Embryonic facial prominence (tissue), 1 donor: ENCODE measurements at regions not wholly inside any gene's neighbourhood (a gene's known extent, or its start where the extent isn't known, plus 50 kb on each side); places are given as distances from the start of the nearest gene placed in this dataset.
"Not testable (repeated sequence)": the region's sequence is repeated elsewhere in the genome, so short reads cannot be mapped to it uniquely, and the experiment has no call there.

Source experiments
- DNase-seq: peaks from one replicate; pipeline ENCODE4 v3.0.0-alpha.2; 2016; ENCODE audit errors: extremely low spot score

DNA sequence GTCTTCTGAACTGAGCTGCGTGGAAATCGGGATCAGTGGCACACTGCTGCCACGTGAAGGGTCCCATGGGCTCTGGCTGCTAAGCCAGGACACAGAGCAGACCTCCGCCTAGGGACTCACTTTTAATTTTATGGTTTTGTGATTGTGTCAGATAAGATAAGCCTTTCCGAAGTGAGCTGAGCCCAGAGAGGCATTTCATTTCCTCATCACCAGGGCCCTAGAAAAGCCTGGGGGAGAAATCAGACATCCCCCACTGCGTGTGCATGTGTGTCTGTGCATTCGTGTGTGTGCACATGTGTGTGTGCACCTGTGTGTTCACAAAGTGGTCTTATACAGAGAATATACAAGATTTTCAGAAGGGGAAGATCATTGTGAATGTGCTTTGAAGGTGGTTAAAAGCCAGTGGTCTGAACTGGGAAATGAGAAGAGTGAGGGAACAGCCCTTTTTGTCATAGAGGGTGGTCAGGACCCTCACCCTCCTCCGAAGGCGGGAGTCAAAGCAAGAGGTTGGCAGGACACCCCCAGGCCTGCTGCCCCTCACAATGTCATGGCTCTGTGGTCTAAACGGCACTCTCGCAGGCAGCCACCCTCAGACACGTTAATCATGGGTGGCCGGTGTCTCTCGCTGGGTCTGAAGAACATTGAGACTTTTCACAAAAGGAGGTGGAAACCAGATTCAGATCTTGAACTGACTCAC lies 176.1 kb upstream of the PFKP start:
- DNase-seq = no peak

DNA sequence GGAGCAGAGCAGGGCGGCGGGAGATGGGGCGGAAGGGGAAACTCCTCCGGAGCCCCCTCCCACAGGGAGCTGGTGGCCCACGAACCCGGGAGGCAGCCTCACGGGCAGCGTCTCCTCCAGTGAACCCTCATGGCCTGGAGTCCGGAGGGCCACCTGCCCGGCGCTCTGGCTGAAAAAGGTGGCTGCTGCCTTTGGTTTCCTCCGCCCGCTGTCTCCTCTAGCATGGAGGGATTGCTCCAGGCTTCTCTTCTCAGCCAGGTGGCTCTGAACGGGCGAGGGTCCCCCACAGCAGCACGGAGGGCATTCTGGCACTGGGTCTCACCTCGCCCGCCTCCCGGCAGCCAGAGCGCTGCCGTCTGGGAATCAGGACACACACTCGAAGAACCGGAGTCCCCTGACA lies 177.3 kb upstream of the PFKP start:
- DNase-seq = no peak

DNA sequence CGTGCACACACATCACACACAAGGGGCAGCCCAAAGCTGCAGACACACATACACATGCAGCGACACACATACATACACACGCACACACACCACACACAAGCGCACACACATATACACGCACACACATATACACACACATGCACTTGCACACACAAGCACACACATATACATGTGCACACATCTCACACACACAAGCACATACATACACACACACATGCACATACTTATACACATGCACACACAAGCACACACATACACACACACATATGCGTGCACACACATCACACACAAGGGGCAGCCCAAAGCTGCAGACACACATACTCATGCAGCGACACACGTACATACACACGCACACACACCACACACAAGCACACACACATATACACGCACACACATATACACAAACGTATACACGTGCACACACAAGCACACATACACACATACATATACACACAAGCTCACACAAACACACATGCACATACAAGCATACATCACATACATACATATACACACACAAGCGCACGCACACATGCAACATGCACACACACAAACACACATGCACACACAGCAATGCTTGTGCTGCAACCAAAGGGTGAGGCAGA lies 178.8 kb upstream of the PFKP start:
- DNase-seq = no peak

DNA sequence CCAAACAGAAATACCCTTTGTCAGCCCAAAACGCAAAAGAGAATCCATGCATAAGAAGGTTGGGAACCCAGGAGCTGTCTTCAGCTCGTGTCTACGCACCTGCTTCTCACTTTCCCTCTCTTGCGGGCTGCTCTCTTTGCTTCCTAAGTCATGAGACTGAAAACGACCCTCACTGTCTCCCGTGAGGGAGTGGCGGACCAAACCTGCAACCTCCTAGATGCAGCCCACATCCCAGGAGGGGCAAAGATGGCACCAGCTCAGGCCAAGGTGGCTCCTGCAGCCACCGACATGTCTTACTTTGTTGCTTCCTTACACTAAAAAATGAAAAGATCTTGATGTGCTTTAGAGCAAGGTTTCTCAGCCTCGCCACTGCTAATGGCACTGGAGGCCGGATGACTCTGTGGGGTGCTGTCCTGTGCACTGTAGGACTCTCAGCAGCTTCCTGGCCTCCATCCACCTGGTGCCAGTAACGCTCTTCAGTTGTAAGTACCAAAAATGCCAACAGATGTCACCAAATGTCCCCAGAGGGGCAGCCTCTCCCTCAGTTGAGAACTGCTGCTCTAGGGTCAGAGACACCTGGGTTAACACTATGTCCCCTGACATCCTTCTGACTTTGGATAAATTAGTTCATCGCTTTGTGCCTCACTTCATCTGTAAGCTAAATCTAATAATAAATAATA lies 179.8 kb upstream of the PFKP start:
- DNase-seq = no peak

DNA sequence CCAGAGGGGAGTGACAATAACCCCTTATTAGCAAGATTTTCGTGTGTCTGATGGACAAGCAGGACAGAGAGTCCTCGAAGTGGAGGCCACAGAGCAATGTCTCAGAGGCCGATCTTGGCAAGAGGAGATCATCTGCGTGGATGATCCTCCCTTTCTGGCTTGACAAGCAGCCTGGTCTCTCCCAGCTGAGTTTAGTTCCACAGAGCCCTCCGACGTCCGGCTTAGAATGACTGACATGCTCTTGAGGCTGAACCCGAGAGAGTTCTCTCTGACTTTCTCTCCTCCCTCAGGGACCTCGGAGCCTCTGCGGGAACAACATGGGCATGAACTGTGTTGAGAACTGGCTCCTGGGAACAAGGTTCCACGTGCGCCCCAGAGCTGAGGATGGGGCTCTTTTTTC lies 180.7 kb upstream of the PFKP start:
- no peak for DNase-seq

DNA sequence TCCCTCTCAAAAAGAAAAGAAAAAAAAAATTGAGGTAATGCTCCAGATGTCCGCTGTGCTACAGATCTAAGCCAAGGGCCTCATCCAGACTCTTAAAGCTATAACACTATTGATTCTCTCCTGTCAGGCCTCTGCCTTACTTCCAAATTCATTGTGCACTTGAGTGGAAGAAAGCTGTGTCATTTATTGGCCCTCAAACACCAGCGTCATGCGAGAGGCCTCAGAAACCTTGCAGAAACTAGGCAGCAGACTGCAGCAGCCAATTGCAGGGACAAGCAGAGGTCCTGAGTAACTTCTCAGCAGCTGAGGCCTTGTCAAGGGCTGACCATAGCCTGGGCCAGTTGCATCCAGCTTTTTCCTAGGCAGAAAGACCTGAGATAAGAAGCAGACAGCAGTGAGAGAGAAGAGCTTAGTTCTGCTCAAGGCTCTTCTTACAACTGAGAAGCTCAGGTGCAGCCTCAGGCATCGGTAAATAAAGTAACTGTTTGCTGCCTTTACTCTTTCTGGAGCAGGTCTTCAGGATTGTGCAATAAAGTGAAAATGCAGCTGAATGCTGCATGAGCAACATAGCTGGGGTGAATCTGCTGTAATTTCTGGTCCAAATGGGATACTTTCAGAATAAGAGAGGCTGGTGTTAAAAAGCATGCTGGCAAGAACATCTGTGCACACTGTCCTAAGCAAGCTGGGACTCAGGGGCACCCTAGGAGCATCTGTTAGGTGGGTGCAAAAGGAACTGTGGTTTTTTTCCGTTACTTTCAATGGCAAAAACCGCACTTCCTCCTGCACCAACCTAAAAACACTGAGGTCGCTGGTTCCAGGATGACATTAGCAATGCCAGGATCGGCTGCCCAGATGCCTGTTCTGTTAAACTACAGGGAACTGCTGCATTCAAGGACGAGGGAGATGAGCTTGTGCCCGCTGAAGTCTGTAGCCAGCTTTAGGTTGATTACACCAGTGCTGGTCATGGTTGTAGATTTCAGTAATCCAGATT lies 181.8 kb upstream of the PFKP start:
- DNase-seq = no peak

DNA sequence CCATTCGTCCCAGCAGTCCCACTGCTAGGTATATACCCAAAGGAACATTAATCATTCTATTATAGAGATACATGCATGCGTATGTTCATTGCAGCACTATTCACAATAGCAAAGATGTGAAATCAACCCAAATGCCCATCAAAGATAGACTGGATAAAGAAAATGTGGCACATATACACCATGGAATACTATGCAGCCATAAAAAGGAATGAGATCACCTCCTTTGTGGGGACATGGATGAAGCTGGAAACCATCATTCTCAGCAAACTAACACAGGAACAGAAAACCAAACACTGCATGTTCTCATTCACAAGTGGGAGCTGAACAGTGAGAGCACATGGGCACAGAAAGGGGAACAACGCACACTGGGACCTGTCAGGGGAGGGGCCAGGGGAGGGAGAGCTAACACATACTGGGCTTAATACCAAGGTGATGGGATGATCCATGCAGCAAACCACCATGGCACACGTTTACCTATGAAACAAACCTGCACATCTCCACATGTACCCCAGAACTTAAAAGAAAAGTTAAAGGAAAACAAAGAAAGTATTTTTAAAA lies 183.3 kb upstream of the PFKP start:
- DNase-seq = not testable (repeated sequence)

DNA sequence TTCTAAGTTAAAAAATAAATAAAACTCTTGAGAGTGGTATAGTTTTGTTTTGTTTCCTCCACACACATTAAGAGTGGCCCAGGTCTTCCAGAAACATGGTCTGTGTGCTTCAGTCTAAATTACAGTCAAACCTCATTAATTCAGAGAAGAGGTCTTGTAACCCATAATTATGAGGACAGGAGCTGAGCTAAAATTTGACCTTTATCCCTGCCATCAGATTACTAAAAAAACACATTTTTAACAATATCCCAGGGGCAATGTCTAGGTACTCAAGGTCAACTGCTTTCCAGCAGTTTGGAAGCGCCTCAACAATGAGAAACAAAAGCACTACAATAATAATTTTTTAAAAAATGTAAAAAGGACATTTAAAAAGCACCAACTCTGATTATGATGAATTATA lies 184.1 kb upstream of the PFKP start:
- no peak for DNase-seq

DNA sequence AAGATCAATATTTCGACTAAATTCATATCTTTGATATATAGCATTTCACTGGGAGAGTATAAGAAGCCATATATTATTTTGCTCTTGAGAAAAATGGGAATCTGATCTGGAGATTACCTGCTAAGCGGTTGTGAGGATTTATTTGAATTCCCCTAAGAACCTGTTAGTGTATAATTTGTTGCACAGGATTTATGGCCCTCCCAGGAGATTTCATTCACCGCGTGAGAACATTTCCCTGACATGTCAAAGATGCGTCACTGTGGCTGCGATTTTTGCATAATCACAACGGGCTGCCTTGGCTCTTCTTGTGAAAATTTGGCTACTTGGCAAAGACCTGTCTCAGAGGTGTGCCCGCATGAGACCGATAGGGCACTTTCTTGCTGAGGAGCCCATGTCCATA lies 184.7 kb upstream of the PFKP start:
- DNase-seq = no peak

DNA sequence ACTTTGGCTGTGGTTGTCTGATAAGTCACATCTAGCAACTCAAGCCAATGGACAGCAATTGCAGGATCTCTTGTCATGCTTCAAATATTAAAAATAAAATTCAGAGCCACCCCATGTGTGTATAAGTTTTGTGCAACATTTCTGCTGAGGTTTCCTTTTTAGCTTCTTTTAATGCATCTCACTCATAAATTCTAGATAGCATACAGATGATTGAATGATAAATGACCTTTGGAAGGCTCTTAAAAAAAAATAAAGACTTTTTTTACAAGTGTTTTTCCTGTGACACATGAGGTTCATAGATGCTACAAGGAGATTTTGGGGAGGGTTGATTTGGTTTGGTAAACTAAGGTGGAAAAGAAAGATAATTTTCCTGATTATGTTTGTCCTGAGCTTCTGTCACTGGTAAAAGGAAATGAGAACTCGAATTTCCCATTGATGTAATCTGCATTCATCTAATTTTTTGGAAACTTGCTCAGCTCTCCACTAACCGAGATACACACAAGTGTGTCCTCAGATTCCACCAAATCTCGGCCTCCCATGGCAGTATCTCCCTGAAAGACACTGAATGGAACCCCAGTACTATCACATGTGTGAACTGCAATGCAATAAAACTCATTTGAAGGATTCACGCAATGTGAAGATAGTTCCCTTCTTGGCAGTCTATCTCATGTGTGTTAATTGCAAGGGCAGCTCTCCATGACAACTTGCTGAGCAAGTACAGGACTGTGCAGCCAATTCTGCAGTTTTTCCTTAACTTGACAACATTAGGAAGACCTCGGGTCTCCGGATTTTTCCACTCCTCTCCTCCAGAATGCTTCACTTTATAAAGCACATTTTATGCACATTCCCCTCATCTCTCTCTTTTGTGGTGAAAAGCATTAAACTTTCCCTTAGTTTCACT lies 185.4 kb upstream of the PFKP start:
- DNase-seq = no peak

DNA sequence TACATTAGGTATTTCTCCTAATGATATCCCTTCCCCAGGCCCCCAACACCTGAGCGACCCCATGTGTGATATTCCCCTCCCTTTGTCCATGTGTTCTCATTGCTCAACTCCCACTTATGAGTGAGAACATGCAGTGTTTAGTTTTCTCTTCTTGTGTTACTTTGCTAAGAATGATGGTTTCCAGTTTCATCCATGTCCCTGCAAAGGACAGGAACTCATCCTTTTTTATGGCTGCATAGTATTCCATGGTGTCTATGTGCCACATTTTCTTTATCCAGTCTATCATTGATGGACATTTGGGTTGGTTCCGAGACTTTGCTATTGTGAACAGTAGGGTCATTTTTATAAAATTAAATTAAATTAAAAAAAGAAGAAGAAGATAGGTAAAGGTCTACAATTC lies 187.3 kb upstream of the PFKP start:
- not testable (repeated sequence) for DNase-seq

DNA sequence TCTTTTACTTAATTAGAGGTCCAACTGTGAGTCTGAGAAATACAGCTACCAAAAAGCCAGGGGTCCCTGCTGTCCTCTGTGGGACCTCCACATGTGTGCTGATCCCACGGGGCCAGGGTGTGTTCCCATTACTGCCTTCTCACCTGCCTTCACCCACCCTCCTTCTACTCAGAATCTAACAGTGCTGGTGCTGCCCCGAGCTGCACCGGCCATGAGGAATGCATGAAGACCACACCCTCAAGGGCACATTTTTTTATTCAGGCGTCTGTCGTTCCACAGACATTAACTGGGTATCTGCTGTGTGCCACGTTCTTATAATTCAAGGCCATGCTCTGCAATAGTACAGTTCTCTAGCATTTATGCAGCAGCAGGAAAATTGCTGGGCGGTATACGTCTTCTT lies 188.5 kb upstream of the PFKP start:
- DNase-seq = no peak

DNA sequence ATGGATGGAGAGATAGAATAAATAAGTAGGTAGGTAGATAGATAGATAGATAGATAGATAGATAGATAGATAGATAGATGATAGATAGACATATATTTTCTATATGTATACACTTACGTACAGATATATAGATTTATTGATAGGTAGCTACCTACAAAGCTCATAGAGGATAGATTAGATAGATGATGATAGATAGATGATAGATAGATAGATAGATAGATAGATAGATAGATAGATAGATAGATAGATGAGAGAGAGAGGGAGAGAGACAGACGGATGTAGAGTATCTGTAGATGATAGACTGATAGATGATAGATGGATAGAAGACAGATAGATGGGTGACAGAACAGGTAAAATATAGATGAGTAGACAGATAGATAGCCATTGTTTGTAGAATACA lies 191.3 kb upstream of the PFKP start:
- no peak for DNase-seq

DNA sequence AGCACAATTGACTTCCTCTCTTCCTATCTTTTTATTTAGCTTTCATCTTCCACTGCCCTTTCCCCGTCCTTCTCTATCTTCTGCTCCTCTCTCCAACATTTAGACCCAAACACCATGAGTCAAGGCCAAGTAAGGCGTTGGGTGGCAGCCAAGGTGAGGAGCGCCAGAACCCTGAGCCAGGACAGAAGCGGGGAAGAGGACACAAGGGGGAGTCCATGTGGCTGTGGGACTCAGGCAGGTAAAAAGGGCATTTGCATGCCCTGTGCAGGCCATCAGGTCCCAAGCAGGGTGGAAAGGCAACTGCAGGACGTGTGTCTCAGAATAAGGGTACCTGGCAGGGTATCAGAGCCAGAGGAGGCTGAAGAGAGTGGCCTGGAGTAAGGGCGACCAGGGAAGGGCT lies 192.4 kb upstream of the PFKP start:
- DNase-seq = no peak

DNA sequence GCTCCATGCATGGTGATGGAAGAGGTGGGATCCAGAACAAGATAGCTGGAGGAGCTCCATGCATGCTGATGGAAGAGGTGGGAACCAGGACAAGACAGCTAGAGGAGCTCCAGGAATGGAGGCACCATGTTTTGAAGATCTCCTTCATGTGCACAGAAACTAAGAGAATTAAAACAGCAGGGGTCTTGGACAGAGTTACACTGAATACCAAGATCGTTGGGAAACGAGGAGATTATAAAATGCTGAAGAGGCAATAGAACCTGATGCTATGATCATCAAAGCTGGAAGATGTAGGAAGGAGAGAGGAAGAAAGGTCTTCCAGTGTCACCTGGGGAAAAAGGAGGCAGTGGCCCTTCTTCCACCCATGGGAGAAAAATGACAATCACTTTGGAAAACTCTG lies 193.6 kb upstream of the PFKP start:
- DNase-seq = no peak

DNA sequence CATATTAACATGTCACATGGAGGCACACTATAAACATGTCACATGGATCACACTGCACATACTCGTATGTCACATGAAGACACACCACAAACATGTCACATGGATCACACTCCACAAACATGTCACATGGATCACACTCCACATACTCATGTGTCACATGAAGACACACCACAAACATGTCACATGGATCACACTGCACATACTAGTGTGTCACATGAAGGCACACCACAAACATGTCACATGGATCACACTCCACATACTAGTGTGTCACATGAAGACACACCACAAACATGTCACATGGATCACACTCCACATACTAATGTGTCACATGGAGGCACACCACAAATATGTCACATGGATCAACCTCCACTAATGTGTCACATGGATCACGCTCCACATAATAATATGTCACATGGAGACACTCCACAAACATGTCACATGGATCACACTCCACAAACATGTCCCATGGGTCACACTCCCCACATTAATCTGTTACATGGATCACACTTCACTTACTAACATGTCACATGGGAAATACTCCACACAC lies 195.6 kb upstream of the PFKP start:
- no peak for DNase-seq

DNA sequence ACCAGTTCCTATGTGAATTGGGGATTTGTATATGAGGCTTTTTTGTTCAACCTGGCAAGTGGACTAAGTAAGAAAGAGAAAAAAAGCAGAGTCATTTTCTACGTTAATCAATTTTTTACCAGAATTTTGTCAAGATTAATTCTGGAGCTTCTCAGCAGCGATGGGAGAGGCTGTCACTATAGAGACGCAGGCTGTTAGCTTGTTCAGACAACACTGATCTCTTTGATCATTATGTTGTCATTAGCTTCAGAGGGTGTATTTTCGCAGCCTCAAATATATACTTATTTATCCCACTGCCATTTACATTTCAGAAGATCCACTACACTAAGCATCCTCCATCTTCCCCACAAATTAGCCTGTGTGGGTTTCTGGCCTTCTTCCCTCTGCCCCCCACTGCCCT lies 196.7 kb upstream of the PFKP start:
- DNase-seq = no peak

DNA sequence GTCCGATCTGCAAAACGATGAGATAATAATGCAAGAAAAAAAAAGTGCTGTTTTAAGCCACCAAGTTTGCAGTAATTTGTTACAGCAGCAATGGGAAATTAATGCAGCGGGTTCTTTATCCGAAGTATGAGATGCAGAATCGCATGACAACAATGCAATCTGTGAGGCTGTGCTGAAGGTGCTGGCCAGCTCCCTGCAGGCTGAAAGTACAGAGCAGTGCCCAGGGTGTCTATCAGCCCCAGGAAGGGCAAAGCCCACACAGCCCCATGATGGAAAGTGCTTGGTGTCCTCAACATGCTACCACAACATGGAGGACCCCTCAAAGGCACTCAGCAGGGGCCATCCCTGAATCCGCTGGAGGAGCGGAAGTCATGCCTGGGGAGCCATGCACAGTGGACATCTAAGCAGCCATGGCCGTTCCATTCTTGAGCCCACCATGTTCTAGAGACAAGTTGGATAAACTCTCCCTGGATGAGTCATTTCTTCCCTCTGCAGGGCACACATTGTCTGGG lies 199.5 kb upstream of the PFKP start:
- no peak for DNase-seq

DNA sequence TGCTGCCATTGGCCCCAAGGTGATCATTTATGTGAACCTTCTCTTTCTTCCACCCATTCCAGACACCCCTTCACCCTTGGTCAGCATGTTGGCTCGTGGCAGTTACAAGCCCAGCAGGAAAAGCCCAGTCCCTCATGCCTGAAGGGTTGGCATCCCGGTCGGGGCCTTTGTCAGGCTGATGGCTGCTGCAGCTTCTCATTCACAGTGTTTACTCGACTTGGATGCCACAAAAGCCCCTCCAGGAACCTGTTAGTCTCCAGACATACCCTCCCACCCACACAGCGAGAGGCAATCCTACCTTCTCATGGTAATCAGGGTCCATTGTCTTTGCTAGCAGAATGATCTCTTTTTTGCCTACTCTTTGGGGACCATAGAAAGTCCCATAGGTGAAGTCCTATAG lies 200.8 kb upstream of the PFKP start:
- no peak for DNase-seq

DNA sequence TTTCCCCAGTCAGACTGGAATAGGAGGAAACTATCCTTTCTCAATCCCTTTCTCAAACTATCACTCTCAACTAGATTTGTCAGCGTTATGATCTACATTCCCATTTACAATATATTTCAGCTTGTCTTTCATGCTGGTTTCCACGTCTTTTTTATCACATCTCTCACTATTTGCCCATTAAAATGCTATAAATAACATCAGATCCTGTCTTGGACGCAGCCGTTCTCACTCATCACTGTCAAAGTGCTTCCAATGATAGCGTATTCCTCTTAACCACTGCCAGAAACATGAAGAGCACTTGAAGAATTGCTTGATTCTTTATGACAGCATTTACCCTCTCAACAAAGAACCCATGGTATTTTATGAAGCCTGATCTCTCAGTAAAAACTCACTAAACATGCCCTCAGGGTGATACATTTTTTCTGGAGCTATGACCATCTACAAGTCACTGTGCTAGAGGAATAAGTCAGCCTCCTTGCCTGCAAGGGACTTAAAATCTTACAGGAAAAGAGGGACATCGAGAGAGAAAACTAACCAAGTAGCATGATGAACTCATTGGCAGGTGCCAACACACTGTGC lies 205.6 kb upstream of the PFKP start:
- no peak for DNase-seq
